Activated naive CD4-positive, alpha-beta T cell treated with anti-CD3 and anti-CD28 coated beads, Interleukin-2, amount 10 ng/mL, durations not matched to agents 7 days and 5 days (primary cell): ENCODE measurements at regions not wholly inside any gene's neighbourhood (a gene's known extent, or its start where the extent isn't known, plus 50 kb on each side); places are given as distances from the start of the nearest gene placed in this dataset.
A peak's percentile ranks its signal among the peaks of the same experiment; 100 is the strongest.

ENCODE experiments used
- CTCF ChIA-PET: fragments of 350-600 bp; sonication (Branson Sonifier 250); formaldehyde crosslinking; loops from one replicate; lab custom pipeline; 2021; ENCODE audit warnings: antibody characterized with exemption; lab: Charles Lee
- DNase-seq: peaks from one replicate; pipeline ENCODE4 v3.0.0-alpha.2; 2020
- H3K27ac Mint-ChIP-seq: one replicate; pipeline ENCODE4 v1.8.0; 2021; ENCODE audit warnings: mild to moderate bottlenecking, moderate library complexity, mixed read lengths
- H3K27me3 Mint-ChIP-seq: one replicate; pipeline ENCODE4 v1.8.0; 2021; ENCODE audit warnings: mild to moderate bottlenecking, mixed read lengths
- H3K36me3 Mint-ChIP-seq: one replicate; pipeline ENCODE4 v1.8.0; 2021; ENCODE audit warnings: mixed read lengths
- H3K4me1 Mint-ChIP-seq: one replicate; pipeline ENCODE4 v1.8.0; 2021; ENCODE audit warnings: mixed read lengths
- H3K4me3 Mint-ChIP-seq: one replicate; pipeline ENCODE4 v1.8.0; 2021; ENCODE audit warnings: mild to moderate bottlenecking, moderate library complexity, mixed read lengths
- H3K9me3 Mint-ChIP-seq: one replicate; pipeline ENCODE4 v1.8.0; 2021; ENCODE audit warnings: mixed read lengths

DNA sequence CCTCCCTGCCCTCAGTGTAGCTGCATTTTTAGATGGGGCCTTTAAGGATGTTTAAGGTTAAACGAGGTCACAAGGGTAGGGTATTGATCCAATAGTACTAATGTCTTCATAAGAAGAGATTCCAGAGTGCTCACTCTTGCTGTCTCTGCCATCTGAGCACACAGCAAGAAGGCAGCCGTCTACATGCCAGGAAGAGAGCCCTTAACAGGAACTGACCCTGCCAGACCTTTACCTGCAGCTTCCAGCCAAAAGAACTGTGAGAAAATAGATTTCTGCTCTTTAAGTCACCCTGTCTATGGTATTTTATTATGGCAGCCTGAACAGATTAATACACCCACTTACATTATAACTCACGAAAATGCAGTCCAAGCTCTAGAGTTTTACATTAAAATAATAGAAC lies 685.3 kb upstream of the MARCKS start:
- H3K27ac Mint-ChIP-seq = no peak overlapping the region
- H3K4me1 Mint-ChIP-seq = no peaks in the 10 kb centered on the region
- CTCF ChIA-PET = no interaction called here
- no peak overlapping the region for H3K4me3 Mint-ChIP-seq
- H3K36me3 Mint-ChIP-seq = no peaks in the 10 kb centered on the region
- no peaks in the 10 kb centered on the region for H3K27me3 Mint-ChIP-seq
- no peaks in the 10 kb centered on the region for H3K9me3 Mint-ChIP-seq
- no peak for DNase-seq

- Mint-ChIP-seq H3K9me3 (no peaks in the 10 kb centered on the region), H3K27ac (peak overlapping the region; percentile 33), H3K4me3 (no peak overlapping the region), H3K4me1 (no peaks in the 10 kb centered on the region), H3K36me3 (no peaks in the 10 kb centered on the region), H3K27me3 (no peaks in the 10 kb centered on the region)
- DNase-seq = no peak
- CTCF ChIA-PET = no interaction called here
Measured at GRCh38 chr6:113172531-113172966, 684.6 kb upstream of the MARCKS start.

DNA sequence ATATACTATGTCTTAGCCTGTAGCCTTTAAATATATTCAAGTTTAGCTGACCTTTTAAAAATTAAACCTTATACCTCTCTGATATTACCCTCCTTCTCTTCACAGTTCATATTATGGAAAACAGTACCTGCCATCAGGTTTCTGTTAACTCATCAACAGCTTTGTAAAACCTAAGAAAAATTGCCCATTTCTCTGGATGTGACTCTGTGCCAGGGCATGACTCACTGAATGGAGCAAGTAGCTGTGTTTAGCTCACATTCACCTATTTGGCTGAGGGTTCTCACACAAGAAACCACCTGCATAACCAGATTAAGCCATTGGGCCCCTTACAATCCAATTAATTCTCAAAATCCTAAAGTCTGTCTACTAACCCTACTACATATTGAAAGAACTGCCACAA lies 678.8 kb upstream of the MARCKS start:
- no peak for DNase-seq
- H3K4me3 Mint-ChIP-seq = no peak overlapping the region
- H3K4me1 Mint-ChIP-seq = no peaks in the 10 kb centered on the region
- no peaks in the 10 kb centered on the region for H3K36me3 Mint-ChIP-seq
- no peaks in the 10 kb centered on the region for H3K27me3 Mint-ChIP-seq
- peaks cover 3% of the 10 kb centered on the region for H3K9me3 Mint-ChIP-seq
- no peak overlapping the region for H3K27ac Mint-ChIP-seq
- CTCF ChIA-PET = no interaction called here

DNA sequence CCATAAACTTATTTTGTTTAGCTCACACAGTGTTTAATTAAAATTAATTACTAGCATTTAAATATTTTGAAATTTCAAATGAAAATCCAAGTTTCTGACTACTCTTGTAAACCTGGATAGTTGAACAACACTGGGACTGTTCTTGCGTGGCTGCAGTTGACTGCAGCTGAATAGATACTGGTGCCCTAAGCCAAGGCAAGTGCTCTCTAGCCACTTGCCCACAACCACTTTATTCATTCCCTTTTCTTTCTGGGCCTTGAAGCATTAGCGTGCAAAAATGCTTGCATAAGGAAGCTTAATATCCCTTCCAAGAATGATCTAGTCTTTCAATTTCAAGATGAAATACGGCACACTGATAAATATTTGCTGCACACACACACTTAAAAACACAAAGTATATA lies 676.0 kb upstream of the MARCKS start:
- H3K27me3 Mint-ChIP-seq = no peaks in the 10 kb centered on the region
- no peak overlapping the region for H3K27ac Mint-ChIP-seq
- CTCF ChIA-PET = no interaction called here
- peaks cover 3% of the 10 kb centered on the region for H3K9me3 Mint-ChIP-seq
- H3K4me3 Mint-ChIP-seq = no peak overlapping the region
- H3K36me3 Mint-ChIP-seq = no peaks in the 10 kb centered on the region
- no peaks in the 10 kb centered on the region for H3K4me1 Mint-ChIP-seq
- no peak for DNase-seq

- Mint-ChIP-seq H3K9me3 (peaks cover 3% of the 10 kb centered on the region), H3K4me1 (no peaks in the 10 kb centered on the region), H3K36me3 (no peaks in the 10 kb centered on the region), H3K27me3 (no peaks in the 10 kb centered on the region), H3K4me3 (no peak overlapping the region), H3K27ac (no peak overlapping the region)
- no peak for DNase-seq
- CTCF ChIA-PET = no interaction called here
Measured at GRCh38 chr6:113182370-113183141, 674.6 kb upstream of the MARCKS start.

- no peak overlapping the region for H3K4me3 Mint-ChIP-seq
- no peaks in the 10 kb centered on the region for H3K4me1 Mint-ChIP-seq
- no peaks in the 10 kb centered on the region for H3K27me3 Mint-ChIP-seq
Measured at GRCh38 chr6:113184291-113184690, 672.9 kb upstream of the MARCKS start.

DNA sequence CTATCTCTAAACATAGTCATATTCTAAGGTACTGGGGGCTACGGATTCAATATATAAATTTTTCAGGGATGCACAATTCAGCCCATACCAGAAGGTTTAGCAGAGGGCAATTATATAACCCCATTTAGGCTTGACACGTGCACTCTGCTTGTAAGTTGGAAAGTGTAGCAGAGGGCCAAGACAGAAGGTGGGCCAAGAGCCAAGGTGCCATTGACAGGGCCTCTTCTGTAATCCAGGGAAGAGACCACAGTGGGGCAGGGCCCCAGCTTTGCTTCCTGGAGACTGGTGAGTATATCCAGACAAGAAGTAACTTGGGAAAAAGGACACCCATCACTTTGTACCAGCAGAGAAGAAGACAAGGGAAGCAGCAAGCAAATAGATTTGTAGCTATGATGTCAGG lies 672.4 kb upstream of the MARCKS start:
- Mint-ChIP-seq H3K9me3 (peaks cover 3% of the 10 kb centered on the region), H3K4me3 (no peak overlapping the region), H3K27ac (no peak overlapping the region), H3K36me3 (no peaks in the 10 kb centered on the region), H3K4me1 (no peaks in the 10 kb centered on the region), H3K27me3 (no peaks in the 10 kb centered on the region)
- DNase-seq = no peak
- CTCF ChIA-PET = no interaction called here

More at GRCh38 chr6:113184291-113184690, 672.9 kb upstream of the MARCKS start:
- CTCF ChIA-PET = no interaction called here
- Mint-ChIP-seq H3K36me3 (no peaks in the 10 kb centered on the region), H3K9me3 (peaks cover 3% of the 10 kb centered on the region), H3K27ac (no peak overlapping the region)
- no peak for DNase-seq

- Mint-ChIP-seq H3K27me3 (no peaks in the 10 kb centered on the region), H3K27ac (no peak overlapping the region), H3K36me3 (no peaks in the 10 kb centered on the region), H3K4me1 (no peaks in the 10 kb centered on the region), H3K4me3 (no peak overlapping the region), H3K9me3 (peaks cover 3% of the 10 kb centered on the region)
- CTCF ChIA-PET = no interaction called here
- DNase-seq = no peak
Measured at GRCh38 chr6:113185299-113185698, 671.8 kb upstream of the MARCKS start.

GRCh38 chr6:113187661-113188060 lies 669.5 kb upstream of the MARCKS start:
- Mint-ChIP-seq H3K4me3 (no peak overlapping the region), H3K9me3 (peaks cover 3% of the 10 kb centered on the region), H3K27ac (no peak overlapping the region), H3K27me3 (no peaks in the 10 kb centered on the region), H3K36me3 (no peaks in the 10 kb centered on the region), H3K4me1 (no peaks in the 10 kb centered on the region)
- DNase-seq = no peak
- CTCF ChIA-PET = no interaction called here

DNA sequence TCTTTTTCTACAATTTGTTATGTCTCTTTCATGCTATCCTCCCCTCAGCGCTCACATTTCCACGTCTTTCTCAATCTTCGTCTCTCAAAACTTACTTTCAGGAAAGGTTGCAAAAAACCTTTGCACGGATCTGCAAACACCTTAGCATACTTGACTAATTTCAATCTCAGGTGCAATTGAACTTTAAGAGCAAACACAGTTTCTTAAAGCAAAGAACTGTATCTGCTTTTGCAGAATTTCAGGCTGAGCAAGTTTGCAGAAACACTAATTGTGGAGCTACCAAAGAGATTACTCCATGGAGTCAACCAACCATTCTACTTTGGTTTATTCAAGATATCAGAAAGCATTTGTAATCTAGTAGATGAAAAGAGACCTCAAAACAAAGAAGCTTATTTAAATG lies 668.2 kb upstream of the MARCKS start:
- Mint-ChIP-seq H3K4me1 (no peaks in the 10 kb centered on the region), H3K27ac (no peak overlapping the region), H3K9me3 (peaks cover 3% of the 10 kb centered on the region), H3K4me3 (no peak overlapping the region), H3K36me3 (no peaks in the 10 kb centered on the region), H3K27me3 (no peaks in the 10 kb centered on the region)
- no peak for DNase-seq
- CTCF ChIA-PET = no interaction called here

DNA sequence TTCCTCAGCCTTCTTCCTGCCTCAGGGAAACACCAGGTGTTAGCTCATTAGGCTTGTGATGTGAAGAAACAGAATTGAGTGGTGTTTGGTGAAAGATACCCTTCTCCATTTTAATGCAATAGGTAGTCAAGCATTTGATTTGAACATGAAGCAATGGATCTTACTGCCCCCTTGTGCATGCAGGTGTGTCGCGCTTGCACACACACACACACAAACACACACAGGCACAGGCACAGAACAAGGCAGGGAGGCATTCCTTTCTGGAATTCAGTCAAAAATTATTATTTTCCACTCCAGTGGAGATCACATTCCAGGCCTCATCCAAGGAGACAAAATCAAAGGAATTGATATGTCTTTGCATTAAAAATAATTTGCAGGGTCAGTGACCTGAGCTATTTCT lies 667.0 kb upstream of the MARCKS start:
- H3K9me3 Mint-ChIP-seq = peaks cover 3% of the 10 kb centered on the region
- no peak overlapping the region for H3K27ac Mint-ChIP-seq
- no peak overlapping the region for H3K4me3 Mint-ChIP-seq
- H3K36me3 Mint-ChIP-seq = no peaks in the 10 kb centered on the region
- CTCF ChIA-PET = no interaction called here
- DNase-seq = no peak
- H3K27me3 Mint-ChIP-seq = no peaks in the 10 kb centered on the region
- no peaks in the 10 kb centered on the region for H3K4me1 Mint-ChIP-seq

DNA sequence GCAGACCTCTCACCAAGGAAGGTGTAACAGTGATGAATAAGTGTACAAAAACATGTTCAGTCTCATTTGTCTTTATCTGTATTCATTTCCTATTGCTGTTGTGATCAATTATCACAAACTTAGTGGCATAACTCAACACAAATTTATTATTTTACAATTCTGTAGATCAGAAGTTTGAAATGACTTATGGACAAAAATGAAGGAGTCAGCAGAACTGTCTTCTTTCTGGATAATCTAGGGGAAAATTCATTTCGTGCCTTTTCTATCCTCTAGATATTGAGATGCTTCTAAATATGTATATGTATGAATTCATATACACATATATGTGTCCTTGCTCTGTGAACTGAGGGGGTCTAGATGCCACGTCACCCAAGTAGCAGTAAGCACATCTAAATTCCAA lies 663.1 kb upstream of the MARCKS start:
- no peaks in the 10 kb centered on the region for H3K4me1 Mint-ChIP-seq
- CTCF ChIA-PET = no interaction called here
- H3K9me3 Mint-ChIP-seq = peaks cover 3% of the 10 kb centered on the region
- H3K4me3 Mint-ChIP-seq = no peak overlapping the region
- H3K27ac Mint-ChIP-seq = no peak overlapping the region
- no peak for DNase-seq
- H3K27me3 Mint-ChIP-seq = no peaks in the 10 kb centered on the region
- H3K36me3 Mint-ChIP-seq = no peaks in the 10 kb centered on the region

DNA sequence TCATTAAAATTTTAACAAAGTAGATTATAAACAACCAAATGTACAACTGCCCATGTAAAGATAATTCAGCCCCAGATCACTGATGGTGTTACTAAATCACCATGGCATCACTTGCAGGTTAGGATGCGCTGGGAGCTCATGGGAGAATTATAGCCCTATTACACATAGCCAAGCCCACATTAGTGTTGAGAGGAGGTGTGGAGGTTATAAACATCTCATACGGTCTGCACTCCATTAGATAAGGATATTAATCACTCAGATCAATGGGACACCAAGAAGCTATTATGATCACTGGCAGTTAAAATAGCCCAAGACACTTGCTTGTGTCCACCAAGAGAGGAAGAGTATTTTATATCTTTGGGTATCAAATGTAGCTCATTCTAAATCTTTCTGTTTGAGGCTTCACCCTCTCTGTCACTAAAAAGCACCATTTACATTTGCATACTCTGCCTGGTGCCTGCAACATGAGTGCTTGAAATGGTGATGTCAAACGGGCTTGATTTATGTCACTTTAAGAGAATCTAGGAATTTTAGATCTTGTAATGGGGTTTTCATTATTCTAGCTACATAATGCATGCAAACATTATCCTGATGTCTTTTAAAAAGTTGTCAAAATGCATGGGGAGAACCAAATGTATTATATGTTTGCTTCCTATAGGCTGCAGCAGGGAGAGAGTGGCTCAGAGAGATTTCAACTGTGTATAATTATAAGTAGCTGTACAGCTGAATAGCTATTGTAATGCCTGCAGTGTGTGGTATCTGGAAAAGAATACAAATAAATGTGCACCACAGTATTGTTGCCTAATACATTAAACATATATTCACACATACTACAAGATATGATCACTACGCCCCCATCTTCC lies 654.1 kb upstream of the MARCKS start:
- no peak for DNase-seq
- Mint-ChIP-seq H3K4me3 (no peak overlapping the region), H3K4me1 (no peaks in the 10 kb centered on the region), H3K36me3 (no peaks in the 10 kb centered on the region), H3K9me3 (no peaks in the 10 kb centered on the region), H3K27ac (no peak overlapping the region), H3K27me3 (no peaks in the 10 kb centered on the region)
- CTCF ChIA-PET = no interaction called here

DNA sequence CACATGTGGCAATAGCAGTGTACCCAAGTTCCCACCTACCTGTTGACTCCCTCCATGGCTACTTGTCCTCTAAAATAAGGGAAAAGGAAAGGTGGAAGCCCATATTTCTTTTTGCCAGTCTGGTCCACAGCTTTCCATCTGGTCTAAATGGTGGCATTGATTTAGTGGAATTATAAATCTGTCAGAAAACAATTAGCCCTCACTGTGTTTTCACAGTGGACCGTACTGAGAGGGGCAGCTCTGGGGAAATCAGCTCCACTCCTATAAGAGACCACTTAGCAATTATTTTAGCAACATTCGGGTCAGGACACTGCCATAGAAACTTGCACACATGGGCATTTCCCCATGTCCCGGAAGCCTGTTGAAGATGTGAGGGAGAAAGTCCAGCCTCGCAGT lies 653.4 kb upstream of the MARCKS start:
- Mint-ChIP-seq H3K4me1 (no peaks in the 10 kb centered on the region), H3K36me3 (no peaks in the 10 kb centered on the region), H3K27me3 (no peaks in the 10 kb centered on the region), H3K4me3 (no peak overlapping the region), H3K27ac (no peak overlapping the region), H3K9me3 (no peaks in the 10 kb centered on the region)
- CTCF ChIA-PET = no interaction called here
- no peak for DNase-seq

DNA sequence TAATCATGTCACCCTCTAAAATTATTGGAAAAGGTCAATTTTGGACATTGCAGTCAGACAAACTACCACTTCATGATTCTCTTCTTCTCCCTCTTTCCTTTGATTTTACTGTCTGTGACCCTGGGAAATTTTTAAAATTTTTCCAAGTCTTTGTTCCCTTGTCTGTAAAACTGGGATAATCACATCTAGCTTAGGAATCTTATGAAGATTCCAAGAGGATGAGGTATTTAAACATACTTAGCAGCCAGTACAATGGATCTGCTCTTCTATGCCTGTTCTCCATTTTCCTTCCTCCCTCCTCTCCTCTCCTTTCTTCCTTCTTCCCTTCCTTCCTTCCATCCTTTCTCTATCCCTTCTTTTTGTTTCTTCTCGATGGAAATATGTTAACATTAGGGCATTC lies 651.6 kb upstream of the MARCKS start:
- H3K36me3 Mint-ChIP-seq = no peaks in the 10 kb centered on the region
- no peak overlapping the region for H3K27ac Mint-ChIP-seq
- H3K4me3 Mint-ChIP-seq = no peak overlapping the region
- no peak for DNase-seq
- H3K4me1 Mint-ChIP-seq = no peaks in the 10 kb centered on the region
- CTCF ChIA-PET = no interaction called here
- H3K27me3 Mint-ChIP-seq = no peaks in the 10 kb centered on the region
- no peaks in the 10 kb centered on the region for H3K9me3 Mint-ChIP-seq
